Thyroid gland (tissue), 4 donors: ENCODE measurements at regions not wholly inside any gene's neighbourhood (a gene's known extent, or its start where the extent isn't known, plus 50 kb on each side); places are given as distances from the start of the nearest gene placed in this dataset.

Experiments
- POLR2A ChIP-seq, 2 donors: fragments of 450-650 bp; IDR thresholded peaks; one replicate each; pipeline ENCODE4 v1.6.1; 2017; ENCODE audit warnings: antibody characterized with exemption in 2 of 2, mild to moderate bottlenecking in 2 of 2, moderate library complexity in 1 of 2
- TF ChIP-seq, protein P1 (sequence below), 6 experiments: fragments of 200-600 bp in 3 of 6; fragments of 450-650 bp in 3 of 6; sonication (generic) in 3 of 6; IDR thresholded peaks; one replicate each; pipeline ENCODE4 v1.5.1; 2016 to 2019; ENCODE audit warnings: antibody characterized with exemption in 6 of 6, mild to moderate bottlenecking in 2 of 6, inconsistent platforms in 1 of 6, moderate library complexity in 1 of 6

DNA sequence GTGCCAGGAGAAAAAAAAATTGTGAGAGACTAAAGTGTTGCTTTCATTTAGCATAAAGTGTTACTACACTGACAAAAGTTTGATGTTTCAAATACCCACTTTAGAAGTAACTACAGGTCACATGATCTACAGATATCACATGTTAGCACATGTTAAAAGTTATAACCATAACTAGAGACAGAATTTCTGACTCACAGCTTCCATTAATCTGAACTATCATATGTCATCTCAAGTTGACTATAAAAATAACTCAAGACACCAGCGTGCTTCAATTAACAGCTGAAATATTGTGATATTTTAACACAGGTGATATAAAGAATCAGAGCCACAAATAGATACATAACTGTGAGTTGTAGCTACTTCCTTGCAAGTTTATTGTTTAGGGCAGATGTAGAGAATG is 591.5 kb upstream of the PITX2 start:
- TF ChIP-seq POLR2A (IDR thresholded peaks at IDR 0.05): no peak
- TF ChIP-seq, protein P1, sequence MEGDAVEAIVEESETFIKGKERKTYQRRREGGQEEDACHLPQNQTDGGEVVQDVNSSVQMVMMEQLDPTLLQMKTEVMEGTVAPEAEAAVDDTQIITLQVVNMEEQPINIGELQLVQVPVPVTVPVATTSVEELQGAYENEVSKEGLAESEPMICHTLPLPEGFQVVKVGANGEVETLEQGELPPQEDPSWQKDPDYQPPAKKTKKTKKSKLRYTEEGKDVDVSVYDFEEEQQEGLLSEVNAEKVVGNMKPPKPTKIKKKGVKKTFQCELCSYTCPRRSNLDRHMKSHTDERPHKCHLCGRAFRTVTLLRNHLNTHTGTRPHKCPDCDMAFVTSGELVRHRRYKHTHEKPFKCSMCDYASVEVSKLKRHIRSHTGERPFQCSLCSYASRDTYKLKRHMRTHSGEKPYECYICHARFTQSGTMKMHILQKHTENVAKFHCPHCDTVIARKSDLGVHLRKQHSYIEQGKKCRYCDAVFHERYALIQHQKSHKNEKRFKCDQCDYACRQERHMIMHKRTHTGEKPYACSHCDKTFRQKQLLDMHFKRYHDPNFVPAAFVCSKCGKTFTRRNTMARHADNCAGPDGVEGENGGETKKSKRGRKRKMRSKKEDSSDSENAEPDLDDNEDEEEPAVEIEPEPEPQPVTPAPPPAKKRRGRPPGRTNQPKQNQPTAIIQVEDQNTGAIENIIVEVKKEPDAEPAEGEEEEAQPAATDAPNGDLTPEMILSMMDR (IDR thresholded peaks at IDR 0.05): no peak
